ENCODE measurements at regions not wholly inside any gene's neighbourhood (a gene's known extent, or its start where the extent isn't known, plus 50 kb on each side); places are given as distances from the start of the nearest gene placed in this dataset.
A peak's percentile ranks its signal among the peaks of the same experiment; 100 is the strongest.

- peak; percentile 65 for DNase-seq (ENCODE audit: low read depth, low spot score)
These were observed 126.1 kb downstream of the SEC14L1 start for GRCh38 chr17:77266891-77267341.

GRCh38 chr17:77269696-77270681 lies 129.2 kb downstream of the SEC14L1 start:
- peak; percentile 67 for DNase-seq (ENCODE audit: low read depth, low spot score)

- peak; percentile 74 for DNase-seq (ENCODE audit: low read depth, low spot score)
These were observed 130.6 kb downstream of the SEC14L1 start for GRCh38 chr17:77271411-77271810.

- no peak for DNase-seq (ENCODE audit: low read depth, low spot score)
These were observed 132.8 kb downstream of the SEC14L1 start for GRCh38 chr17:77273397-77274085.

GRCh38 chr17:77274096-77274845 lies 133.5 kb downstream of the SEC14L1 start:
- no peak for DNase-seq (ENCODE audit: low read depth, low spot score)

- no peak for DNase-seq (ENCODE audit: low read depth, low spot score)
These were observed 138.9 kb downstream of the SEC14L1 start for GRCh38 chr17:77279448-77280303.

- DNase-seq (ENCODE audit: low read depth, low spot score), result peak; percentile 38
These were observed 139.7 kb downstream of the SEC14L1 start for GRCh38 chr17:77280304-77281121.

GRCh38 chr17:77281122-77281903 lies 140.5 kb downstream of the SEC14L1 start:
- peak; percentile 76 for DNase-seq (ENCODE audit: low read depth, low spot score)

DNA sequence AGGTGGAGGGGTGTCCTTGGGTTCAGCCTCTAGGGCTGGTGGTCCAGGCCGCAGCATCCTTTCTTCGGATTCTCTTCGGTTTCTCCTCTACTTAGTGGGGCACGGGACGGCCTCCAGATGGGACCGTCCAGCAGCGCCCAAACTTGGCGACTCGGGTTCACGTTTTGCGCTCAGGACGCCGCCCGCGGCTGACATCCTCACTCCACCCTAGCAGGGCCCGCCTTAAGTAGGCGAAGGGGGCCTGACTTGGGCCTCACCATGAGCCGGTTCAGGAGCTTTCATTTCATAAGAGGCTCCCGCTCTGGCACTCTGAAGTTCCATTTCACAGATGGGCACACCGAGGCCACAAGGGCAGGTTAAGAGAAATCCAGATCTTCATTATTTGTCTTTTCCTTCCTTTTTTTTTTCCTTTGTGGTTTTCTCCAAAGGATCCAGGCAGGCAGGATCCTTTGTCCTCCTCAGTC lies 141.2 kb downstream of the SEC14L1 start:
- peak; percentile 53 for DNase-seq (ENCODE audit: low read depth, low spot score)

DNA sequence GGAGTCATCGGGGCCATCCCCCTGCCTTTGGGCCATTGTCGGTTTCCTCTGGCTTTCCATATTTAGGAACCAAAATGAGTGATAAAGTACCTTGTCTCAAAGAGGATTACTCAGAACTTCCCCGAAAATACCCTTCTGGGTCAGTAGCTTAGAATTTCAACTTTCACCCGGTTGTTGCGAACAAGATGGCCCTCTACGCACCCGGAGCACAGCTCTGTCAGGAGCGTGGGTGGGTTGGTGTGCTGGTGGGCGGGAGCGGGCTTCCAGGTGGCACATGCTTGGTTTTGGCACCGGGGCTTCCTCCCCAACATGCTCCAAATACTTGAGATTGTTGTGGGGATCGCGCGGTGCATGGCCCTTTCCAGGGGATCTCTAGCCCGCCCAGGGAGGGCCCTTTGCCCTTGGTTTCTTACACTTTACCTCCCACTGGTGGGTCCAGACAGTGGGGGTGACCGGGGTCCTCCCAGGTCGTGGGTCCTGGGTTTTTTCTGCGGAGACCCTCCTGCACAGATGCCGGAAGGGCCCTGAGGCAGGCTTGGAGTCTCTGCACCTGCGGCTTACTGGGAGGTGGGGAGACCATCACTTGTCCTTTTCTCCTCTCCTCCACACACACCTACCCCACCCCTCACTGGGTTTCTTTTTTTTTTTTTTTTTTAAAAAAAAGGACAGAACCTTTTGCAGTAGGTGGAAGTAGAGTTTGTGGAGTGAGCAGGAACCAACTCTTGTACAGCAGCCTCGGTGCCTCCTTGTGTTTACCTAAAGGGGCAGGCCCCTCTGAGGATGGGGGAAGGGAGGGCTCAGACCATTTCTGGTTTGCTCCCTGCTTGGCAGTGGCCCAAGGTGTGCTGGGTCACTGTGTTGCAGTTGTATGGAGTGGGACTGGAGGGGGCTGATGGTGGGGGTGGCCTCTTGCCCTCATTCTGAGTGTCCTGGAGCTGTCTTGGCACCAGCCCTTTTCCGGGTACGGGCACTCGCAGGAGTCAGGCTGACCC lies 142.1 kb downstream of the SEC14L1 start:
- DNase-seq (ENCODE audit: low read depth, low spot score), result no peak

GRCh38 chr17:77284023-77284617 lies 143.4 kb downstream of the SEC14L1 start:
- DNase-seq (ENCODE audit: low read depth, low spot score), result no peak

DNA sequence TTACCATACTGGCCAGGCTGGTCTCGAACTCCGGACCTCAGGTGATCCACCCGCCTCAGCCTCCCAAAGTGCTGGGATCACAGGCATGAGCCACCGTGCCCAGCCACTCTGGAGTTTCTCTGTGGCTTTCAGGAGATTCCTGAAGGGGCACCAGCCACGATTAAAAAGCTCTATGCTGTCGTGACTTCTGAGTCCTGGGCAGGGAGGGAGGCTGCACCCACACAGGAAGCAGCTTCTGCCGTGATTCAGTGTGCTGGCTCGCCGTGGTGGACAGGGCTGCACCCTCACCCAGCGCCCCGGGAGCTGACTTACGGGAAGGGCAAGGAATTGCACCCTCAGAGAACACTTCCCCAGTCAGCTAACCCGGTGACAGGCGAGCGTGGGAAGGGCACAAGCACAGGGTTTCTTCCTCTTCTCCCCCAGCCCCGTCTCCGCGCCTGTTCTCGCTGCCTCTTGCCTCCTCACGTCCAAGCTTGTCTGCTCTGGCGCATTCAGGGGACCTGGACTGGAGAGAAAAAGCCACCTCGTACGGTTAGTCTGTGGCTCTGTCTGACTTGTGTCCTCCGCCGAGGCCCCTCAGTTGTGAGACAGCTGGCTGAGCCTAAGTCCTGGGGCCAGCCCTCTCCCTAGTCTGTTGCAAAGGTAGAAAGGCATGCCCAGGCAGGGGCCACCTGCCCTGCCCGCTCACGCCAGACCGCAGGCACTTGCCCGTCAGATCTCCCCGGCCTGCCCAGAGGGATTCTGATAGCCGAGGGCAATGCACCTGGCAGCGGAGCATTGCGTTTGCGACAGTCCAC lies 145.0 kb downstream of the SEC14L1 start:
- DNase-seq (ENCODE audit: low read depth, low spot score), result no peak

DNA sequence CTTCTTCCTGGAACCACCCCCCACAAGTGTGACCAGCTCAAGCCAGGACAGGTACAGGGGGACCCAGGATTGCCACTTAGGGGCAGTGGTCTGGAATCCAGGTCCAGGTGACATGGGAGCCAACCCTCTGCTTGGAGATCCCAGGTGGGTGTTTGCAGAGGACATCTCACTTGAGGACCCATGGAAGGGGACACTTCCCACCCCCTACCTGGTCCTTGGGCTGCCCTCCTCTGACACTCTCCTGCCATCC lies 145.5 kb downstream of the SEC14L1 start:
- no peak for DNase-seq (ENCODE audit: low read depth, low spot score)

DNA sequence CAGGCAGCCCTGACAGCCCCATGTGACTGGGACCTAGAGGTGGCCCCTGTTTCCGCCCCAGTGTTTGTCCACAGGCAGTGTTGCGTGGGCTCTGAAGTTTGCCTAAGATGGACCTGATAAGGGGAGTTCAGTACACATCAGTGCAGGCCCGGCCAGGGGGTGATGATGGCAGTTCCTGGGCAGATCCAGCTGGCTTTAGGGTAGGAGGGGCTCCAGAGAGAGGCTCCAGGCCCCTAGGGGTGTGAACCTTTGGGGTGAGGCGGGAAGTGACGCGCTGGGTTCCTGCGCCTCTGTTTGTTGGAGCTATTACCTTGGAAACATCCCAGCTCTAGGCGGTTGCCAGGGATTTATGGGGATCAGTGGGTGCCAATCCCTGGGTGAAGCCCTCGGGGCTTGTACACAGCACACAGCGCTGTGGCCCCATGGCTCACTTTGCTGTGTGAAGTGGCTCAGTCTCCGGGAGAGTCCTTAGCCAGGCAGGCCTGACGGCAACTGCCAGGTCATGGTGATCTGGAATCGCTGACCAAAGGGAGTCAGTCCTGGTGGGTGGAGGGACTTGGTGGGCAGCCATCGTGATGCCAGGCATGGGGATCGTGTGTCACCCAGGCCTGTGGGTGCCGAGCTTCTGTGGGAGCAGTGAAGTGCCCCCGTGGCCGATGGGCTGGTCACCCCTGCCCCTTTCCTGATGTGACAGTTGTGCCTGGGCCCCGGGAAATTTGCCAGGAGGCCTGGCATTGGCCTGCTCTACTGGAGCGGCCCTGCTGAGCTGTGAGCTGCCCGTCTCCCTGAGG lies 146.1 kb downstream of the SEC14L1 start:
- DNase-seq (ENCODE audit: low read depth, low spot score), result no peak

DNA sequence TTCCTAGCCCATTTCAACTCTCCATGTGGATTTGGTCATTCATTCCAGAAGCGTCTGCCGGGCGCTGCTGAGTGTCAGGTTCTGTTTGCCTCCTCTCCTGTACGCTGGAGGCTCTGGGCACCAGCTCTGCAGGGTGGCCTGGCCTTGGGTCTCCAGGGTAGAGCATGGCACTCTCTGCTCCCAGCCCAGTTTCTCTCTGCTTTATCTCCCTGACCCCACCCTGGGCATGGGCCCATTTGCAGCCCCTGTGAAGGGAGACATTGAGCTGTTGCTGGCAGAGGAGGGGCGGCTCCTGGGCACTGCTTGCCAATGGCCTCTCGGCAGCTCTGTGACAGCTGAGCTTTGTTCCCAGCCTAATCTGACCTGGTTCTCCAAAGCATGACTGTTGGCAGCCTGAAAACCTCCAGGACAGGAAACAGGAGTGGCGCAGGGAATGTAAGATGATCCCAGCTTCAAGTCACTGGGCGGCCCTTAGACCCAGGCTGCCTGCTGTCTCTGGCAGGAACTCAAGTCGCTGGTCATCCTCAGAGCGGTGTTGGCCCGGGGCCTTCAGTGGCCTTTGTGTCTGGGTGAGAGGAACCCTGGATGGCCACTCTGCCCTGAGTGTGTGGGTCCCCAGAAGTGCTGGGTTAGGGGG lies 146.8 kb downstream of the SEC14L1 start:
- DNase-seq (ENCODE audit: low read depth, low spot score), result peak; percentile 85

Measured in ELF-1 (cell line).